Hippocampal formation (tissue), 2 donors: ENCODE measurements at regions not wholly inside any gene's neighbourhood (a gene's known extent, or its start where the extent isn't known, plus 50 kb on each side); places are given as distances from the start of the nearest gene placed in this dataset.
"Not testable (repeated sequence)": the region's sequence is repeated elsewhere in the genome, so short reads cannot be mapped to it uniquely, and the experiment has no call there.

Experiments
- DNase-seq, 2 donors: peaks; one replicate each; lab custom pipeline; 2025; lab: John Stamatoyannopoulos, UW

DNA sequence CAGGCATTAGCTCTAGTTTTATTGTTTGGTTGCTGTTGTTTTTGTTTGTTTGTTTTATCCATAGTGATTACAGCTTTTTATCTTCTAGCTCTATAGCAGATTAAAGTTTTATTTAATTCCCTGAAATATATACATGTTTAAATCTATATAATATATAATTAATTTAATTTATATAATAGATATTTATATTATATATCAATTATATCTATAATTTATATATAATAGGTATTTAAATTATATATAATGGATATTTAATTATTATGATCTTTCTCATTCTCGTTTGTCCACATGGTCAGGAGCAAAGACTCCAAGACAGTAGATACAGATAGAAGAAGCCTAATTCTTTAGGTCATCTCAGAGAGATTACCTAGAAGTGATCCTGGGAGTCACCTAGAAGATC, 238.8 kb upstream of the GPR149 start:
- DNase-seq, result no peak

DNA sequence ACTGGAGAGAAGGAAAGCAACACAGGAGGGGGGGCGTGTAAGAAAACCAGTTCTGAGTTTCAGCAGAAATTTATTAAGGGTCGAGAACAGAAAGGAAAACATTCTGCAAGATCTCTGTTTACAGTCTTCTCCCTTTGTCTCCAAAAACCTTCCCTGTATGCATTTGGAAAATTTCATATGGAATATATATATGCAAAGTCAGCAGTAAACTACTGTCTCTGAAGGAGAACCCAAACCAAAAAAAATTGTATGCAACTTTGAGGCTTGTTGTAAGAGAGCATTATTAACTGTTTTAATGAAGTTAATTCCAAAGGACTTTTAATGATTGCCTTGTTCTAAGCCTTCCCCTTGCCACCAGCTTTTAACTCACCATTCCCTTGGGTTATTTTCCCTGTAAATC, 238.2 kb upstream of the GPR149 start:
- no peak for DNase-seq

DNA sequence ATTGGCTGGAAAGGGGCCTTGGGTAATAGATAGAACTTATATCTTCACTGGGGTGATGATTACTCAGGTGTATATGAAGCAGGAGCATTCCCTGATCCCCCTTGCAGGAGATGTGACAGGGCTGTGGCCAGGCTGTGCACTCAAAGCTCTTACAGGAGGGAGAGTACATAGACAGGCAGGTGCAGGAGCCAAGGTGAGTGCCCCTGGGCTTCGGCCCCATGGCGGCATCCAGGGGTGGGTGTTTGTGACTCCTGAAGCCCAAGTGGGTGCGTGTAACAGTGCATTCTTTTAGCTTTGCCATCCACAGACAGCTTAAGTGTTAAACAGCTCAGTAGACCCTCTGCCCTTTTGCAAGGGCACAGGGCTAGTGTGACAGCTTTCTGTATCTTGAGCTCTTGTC, 236.6 kb upstream of the GPR149 start:
- DNase-seq, result no peak

DNA sequence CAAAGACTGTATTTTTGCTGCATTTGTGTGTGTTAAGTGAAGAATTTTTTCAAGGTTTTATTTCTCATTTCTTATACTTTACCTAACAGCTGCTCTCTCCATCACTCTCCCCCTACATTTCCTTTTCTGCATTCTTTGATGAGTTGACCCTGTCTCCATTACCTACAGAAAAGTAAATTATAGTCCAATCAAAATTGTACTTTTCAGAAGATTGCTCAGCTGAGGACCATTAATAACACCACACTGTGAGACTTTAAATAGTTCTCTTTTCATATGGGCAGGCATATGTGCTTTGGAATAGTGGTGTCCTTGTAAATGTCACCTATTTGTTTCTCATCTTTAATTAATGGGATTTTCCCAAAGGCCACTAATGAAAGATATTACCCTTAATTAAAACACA, 234.7 kb upstream of the GPR149 start:
- no peak for DNase-seq

DNA sequence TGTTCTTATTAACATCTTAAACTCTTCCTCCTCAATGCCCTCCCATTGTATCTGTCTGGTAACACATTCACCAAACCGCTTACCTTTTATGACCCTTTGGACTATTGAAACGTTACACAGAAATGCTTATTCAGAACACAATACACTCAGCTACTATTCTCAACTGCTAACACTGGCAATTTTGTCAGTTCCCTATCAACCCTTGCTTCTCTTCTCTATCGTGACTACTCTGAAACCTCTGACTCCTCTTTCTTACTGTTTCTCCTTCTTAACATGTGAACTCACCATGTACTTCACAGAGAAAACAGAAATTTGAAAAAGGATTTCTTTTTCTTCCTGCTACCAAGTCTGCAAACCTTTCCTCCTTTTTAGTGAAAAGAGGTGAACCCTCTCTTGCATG, 232.9 kb upstream of the GPR149 start:
- DNase-seq, result no peak

DNA sequence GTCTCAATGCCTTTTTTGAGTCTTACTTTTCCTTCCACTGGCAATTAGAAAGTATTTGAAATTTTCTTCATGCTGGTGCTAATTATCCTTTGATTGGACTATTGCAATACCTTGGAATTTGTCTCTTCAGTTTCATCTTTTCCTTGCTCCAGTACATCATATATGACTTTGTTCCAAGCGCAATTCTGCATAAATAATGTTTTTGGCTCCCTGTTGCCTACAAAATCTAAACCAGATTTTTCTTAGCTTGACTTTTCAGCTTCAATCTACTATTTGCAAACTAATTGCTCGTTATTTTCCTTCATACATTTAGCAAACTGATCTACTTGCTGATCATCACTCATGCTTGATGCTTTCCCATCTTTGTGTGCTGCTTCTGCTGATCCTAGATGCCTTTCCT, 230.8 kb upstream of the GPR149 start:
- DNase-seq, result no peak

DNA sequence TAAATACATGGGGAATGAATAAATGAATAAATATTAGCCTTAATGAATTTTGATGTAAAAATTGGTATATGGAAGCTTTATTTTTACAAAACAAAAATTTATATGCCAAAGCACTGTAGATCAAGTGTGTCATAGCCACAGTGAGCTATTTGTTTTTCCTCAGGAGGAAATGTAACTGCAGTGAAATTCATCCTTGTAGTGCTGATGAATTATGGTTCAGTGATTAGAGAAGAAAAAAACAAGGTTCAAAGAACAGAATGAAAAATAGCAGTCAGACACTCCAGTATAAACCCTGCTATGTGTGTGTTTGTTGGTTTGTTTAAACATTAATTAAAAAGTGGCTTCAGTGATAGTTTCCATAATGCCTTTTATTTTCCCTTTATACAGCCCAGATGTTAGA, 228.0 kb upstream of the GPR149 start:
- no peak for DNase-seq

DNA sequence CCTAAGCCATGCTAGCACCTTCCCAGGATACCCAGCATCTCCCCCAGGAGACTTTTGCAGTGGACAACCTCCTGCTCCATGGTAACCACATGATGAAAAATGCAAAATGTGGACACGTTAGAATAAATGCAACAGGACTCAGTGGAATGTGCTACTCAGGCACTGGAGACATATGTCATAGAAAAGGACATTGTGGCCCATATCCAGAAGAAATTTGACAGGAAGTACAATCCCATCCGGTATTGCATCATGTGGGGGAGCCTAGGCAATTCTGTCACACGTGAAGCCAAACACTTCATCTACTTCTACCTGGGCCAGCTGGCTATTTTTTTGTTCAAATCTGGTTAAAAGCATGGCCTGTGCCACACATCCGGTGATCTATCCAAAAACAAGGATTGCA, 227.2 kb upstream of the GPR149 start:
- no peak for DNase-seq

DNA sequence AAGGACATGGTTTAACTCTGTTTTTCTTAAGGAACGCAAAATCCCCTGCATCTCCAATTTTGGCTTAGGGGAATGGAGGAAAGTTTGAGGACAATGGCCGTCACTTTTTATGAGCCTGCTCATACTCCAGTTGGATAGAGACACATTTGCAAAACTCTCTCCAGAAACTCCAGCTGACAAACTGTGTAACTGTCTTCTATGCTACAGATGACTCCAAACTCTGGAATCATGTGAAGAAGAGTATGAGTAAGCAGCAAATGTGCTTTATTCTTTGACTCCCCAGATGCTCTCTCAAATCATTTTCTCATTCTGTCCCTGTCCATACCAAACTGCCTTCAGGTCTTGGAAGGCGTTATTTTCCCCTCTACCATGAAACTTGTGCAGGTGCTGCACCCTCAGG, 226.5 kb upstream of the GPR149 start:
- no peak for DNase-seq

DNA sequence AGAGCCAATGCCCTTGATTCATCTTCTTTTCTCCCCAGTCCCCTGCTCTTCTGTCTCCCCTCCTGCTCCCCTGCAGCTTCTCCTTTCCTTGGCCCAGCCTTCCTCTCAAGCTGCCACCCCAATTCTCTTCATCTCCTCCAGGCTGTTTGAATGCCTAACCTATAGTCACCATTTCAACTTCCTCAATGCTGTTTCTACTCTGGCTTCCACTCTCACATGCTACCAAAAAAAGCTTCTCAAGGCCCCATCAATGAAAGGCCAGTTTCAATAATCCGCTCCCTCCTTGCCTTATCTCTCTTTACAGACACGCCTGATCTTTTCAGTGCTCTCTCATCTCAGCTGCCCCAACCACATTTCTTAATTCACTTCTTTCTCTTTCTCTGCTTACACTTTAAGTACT, 212.2 kb upstream of the GPR149 start:
- no peak for DNase-seq

DNA sequence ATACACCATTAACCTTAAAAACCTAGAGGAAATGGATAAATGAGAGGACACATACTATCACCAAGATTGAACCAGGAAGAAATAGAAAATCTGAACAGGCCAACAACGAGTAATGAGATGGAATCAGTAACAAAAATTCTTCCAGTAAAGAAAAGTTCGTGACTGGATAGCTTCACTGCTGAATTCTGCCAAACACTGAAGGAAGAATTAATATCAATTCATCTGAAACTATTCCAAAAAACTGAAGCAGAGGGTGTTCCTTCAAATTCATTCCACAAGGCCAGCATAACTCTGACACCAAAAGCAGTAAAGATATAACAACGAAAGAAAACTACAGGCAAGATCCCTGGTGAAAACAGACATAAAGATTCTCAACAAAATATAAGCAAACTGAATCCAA, 195.8 kb upstream of the GPR149 start:
- no peak for DNase-seq

DNA sequence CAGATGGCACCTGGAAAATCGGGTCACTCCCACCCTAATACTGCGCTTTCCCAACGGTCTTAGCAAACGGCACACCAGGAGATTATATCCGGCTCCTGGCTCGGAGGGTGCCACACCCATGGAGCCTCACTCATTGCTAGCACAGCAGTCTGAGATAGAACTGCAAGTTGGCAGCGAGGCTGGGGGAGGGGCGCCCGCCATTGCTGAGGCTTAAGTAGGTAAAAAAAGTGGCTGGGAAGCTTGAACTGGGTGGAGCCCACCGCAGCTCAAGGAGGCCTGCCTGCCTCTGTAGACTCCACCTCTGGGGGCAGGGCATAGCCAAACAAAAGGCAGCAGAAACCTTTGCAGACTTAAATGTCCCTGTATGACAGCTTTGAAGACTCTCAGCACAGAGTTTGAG, 189.6 kb upstream of the GPR149 start:
- DNase-seq, result not testable (repeated sequence)

DNA sequence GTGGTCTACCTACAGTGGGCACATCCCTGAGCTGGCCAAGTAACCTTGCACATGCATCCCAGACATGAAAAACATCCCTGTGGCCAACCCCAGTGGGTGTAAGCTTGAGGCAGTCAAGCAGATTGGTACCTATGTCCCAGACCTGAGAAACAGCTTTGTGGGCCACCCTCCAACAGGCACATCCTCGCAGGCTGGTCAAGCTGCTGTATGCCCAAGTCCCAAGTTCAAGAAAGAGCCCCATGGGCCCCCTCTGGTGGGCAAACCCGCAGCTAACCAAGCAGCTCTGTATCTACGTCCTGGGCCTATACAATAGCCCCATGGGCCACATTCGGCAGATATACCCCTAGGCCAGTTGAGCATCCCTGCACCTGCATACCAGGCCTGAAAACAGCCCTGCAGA, 186.3 kb upstream of the GPR149 start:
- no peak for DNase-seq

DNA sequence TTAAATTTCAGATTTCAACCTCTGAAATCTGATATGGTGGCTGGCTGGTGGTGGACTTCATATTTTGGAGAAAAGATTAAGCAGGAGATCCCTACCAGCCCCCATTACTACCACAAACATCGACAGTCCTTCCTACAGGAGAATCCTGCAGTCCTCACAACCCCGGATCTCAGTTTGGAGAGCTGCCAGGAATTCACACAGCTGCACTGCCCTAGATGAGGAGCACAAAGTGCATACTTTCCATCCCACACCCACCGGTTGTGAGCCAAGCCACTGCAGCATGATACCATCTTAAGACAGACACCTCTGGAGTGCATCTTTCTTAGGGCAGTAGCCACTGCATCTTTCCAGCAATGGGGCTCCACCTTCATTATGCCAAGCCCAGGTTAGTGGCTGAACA, 185.5 kb upstream of the GPR149 start:
- no peak for DNase-seq

DNA sequence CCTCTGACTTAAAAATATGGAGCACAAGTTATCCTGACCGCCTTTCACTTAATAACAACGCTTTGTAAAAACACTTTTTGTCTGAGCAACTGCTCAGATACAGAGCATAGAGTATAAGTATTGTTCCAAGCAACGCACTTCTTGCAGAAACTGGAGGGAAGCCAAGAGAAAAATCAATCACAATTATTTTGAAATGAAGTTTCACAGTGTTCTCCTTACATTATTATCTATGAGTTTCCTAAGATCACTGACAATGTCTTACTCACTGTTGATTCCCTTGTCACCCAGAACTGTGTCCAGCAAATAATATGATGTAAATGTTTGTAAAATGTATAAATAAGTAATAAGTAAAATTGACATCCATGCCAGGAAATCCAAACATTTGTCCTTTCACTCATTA, 184.6 kb upstream of the GPR149 start:
- DNase-seq, result no peak

DNA sequence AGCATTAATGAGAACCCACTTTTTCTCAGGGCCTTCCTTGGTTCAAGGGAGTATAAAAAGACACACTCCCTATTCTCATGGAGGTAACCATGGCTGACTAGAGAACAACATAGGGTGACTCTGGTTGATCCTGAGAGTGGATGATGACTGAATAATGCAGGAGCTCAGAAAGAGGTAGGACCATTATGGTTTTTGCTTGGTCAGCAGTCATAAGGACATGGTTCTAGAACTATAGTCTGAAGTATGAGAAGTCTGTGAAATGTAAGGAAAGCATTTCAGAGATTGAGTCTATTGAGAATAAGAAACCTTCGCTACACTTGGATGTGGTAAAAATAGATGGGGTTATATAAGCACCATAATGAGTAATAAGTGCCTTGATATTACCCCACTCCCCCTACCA, 184.1 kb upstream of the GPR149 start:
- DNase-seq, result no peak

DNA sequence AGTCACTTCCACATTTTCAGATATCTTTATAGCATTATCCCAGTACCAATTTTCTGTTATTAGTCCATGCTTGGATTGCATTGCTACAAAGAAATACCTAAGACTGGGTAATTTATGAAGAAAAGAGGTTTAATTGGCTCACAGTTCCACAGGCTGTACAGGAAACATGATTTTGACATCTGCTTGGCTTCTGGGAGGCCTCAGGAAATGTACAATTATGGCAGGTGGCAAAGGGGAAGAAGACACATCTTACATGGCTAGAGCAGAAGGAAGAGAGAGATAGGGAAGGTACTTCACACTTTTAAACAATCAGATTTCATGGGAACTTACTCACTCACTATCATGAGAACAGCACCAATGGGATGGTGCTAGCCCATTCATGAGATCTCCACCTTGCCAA, 172.3 kb upstream of the GPR149 start:
- DNase-seq, result no peak

DNA sequence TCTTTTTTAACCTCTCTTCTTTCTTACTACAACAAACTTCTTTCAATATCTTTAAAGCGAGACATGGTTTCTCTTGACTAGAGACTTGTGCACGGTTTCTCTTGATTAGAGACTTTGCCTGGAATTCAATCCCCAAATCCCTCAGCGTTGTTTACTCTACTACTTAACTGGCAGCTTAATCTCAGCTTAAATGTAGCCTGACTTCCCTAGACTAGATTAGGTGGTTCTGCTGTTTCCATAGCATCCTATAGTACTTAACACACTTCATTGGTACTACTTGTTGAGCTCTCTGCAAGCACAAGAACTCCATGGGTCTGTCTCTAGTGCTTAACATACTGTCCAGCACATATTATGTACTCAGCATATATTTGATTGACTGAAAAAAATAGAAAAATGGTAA, 168.2 kb upstream of the GPR149 start:
- DNase-seq, result no peak

DNA sequence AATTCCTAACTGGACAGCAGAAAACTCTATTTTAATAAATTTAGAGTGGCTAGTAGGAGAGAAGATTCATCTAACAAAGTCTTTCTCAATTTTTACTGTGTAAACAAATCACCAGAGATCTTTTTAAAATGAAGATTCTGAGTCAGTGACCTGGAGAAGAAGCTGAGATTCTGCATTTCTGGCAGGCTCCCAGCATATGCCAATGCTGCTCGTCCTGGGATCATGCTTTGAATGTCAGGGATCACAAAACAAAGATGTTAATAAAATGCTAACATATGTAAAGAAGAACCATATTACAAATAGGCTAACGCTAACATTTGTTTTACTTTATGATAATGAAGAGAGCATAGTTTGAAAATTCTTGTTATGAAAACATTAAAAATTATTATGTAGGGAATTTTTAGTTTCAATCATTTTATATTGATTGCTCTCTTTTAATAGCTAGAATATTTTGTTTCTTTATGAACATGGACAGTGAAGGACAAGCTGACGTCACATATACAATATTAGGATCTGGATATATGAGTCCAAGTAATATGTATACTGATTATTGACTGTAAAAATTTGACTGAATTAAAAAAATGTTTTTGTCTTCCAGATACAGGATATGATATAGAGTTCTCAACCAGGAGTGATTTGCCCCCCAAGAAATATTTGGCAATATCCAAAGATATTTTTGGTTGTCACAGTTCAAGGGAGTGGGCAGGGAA, 160.8 kb upstream of the GPR149 start:
- DNase-seq, result no peak

DNA sequence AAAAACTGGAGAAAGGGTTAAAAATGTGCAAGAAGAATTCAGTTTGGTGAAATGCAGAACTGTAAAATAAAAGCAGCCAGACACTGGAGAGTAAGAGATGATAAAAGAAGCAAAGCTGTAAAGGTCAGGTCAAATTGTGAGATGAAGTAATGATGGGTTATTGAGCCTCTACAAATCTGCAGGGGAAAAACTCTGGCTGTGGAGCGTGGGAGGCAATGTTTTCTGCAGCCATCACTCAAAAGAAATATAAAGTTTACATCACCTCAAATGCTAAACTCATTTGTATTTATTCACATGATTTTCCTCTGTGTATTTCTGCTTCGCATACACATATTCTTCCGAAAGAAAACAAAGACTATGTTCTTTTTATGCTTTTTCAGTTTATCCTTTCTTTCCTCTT, 158.8 kb upstream of the GPR149 start:
- no peak for DNase-seq

DNA sequence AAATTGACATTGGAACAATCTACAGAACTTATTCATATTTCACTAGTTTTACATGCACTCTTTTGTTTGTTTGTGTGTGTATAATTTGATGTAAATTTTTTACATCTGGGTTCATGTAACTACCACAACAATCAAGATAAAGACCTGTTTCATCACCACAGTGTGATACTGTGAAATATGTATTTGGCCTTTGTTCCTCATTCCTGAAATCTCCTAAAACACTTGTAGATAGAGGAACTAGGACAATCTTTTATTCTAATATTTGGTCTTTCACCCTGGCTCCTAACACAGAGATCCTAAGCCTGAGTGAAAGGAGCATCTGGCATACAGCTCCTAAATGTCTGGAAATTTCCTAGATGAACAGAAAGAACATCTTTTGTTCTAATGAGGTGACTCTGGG, 155.0 kb upstream of the GPR149 start:
- no peak for DNase-seq

DNA sequence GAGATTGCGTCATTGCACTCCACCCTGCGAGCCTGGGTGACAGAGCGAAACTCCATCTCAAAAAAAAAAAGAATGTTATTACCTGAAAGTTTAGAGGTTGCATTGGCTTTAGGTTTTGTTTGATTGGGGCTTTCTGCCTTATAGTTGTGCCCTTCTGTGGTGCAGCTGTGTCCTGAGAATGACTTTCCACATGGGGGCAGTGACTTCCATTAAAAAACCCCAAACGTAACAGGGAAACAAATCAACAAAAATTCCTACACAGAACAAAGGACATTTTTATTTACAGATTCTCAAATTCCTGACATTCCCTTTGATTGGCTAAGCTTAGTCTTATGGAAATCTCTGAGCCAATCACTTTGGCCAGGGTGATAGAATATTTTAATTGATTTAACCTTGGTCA, 154.1 kb upstream of the GPR149 start:
- no peak for DNase-seq

DNA sequence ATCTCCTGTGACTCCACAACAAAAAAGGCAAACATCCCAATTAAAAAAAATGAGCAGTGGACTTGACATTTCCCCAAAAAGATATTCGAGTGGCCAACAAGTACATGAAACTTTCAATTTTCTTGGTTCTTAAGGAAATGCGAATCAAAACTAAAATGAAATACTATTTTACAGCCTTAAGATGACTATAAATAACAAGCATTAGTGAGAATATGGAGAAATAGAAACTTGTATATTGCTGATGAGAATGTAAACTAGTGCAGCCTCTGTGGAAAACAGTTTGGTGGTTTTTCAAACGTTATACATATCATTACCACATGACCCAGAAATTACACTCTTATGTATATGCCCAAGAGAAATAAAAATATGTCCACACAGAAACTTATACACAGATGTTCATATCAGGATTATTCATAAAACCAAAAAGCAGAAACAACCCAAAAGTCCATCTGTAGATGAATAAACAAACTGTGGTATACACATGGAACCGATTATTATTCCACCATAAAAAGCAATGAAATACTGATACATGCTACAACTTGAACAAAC, 153.2 kb upstream of the GPR149 start:
- no peak for DNase-seq

DNA sequence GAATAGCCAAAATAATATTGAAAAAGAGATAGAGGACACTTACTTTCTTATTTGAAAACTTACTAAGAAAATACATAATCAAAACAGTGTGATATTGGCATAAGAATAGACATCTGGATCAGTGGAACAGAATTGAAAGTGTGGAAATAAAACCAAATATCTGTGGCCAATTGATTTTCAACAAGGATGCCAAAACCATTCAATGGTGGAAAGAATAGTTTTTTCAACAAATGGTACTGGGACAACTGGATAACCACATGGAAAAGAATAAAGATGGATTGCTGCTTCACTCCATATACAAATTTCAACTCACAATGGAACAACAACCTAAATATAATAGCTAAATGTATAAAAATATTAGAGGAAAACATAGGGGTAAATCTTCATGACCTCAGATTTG, 152.5 kb upstream of the GPR149 start:
- DNase-seq, result no peak
